GM12891 (cell line): ENCODE measurements at regions not wholly inside any gene's neighbourhood (a gene's known extent, or its start where the extent isn't known, plus 50 kb on each side); places are given as distances from the start of the nearest gene placed in this dataset.
"Not testable (repeated sequence)": the region's sequence is repeated elsewhere in the genome, so short reads cannot be mapped to it uniquely, and the experiment has no call there.

ENCODE experiments used
- DNase-seq: peaks from one replicate; pipeline ENCODE4 v3.0.0; 2011; ENCODE audit warnings: low spot score; ENCODE audit not compliant: insufficient read length
- FAIRE-seq: peaks from 2 replicates; lab custom pipeline; 2011; peaks lifted over from hg19 to GRCh38; lab: Jason Lieb, UNC
- PAX5 ChIP-seq: IDR thresholded peaks from 2 replicates; pipeline ENCODE4 v1.6.1; 2011; ENCODE audit warnings: low read length, moderate library complexity, mild to moderate bottlenecking; ENCODE audit not compliant: insufficient read depth, severe bottlenecking
- POLR2A ChIP-seq: IDR thresholded peaks from 2 replicates; pipeline ENCODE4 v1.6.1; 2011; ENCODE audit warnings: low read depth, low read length, control low read depth
- POLR2AphosphoS5 ChIP-seq: IDR thresholded peaks from 2 replicates; pipeline ENCODE4 v1.6.1; 2011; ENCODE audit warnings: low read depth, low read length, control low read depth
- POU2F2 ChIP-seq: IDR thresholded peaks from 2 replicates; pipeline ENCODE4 v1.6.1; 2011; ENCODE audit warnings: low read depth, mild to moderate bottlenecking, control low read depth, low read length, moderate library complexity
- SPI1 ChIP-seq: IDR thresholded peaks from 2 replicates; pipeline ENCODE4 v1.6.1; 2011; ENCODE audit warnings: low read depth, low read length, control low read depth
- TAF1 ChIP-seq: IDR thresholded peaks from 2 replicates; pipeline ENCODE4 v1.6.1; 2011; ENCODE audit warnings: low read depth, low read length, control low read depth

- DNase-seq: no peak
- no peak for FAIRE-seq
- TF ChIP-seq PAX5: no peak
- TF ChIP-seq POLR2AphosphoS5: no peak
- no peak for TF ChIP-seq POU2F2
- TF ChIP-seq SPI1: no peak
- TF ChIP-seq POLR2A: no peak
- TF ChIP-seq TAF1: no peak
Observed at GRCh38 chr15:81056304-81056703, 55.6 kb downstream of the TLNRD1 start.

- FAIRE-seq (no peak), DNase-seq (no peak)
- TF ChIP-seq PAX5 (no peak), SPI1 (no peak), POU2F2 (no peak), POLR2AphosphoS5 (no peak), POLR2A (no peak), TAF1 (no peak)
Observed at GRCh38 chr15:81060470-81060869, 59.7 kb downstream of the TLNRD1 start.

GRCh38 chr15:81060907-81061306 is 60.2 kb downstream of the TLNRD1 start:
- no peak for FAIRE-seq
- TF ChIP-seq POLR2AphosphoS5 (no peak), POU2F2 (no peak), PAX5 (no peak), TAF1 (no peak), POLR2A (no peak), SPI1 (no peak)
- DNase-seq: no peak

GRCh38 chr15:81061490-81062253 is 60.9 kb downstream of the TLNRD1 start:
- DNase-seq: no peak
- FAIRE-seq: no peak
- TF ChIP-seq POLR2AphosphoS5 (no peak), PAX5 (no peak), SPI1 (no peak), POLR2A (no peak), TAF1 (no peak), POU2F2 (no peak)

- no peak for TF ChIP-seq TAF1
- no peak for TF ChIP-seq POU2F2
- FAIRE-seq (no peak), DNase-seq (no peak)
Observed at GRCh38 chr15:81062937-81063336, 62.2 kb downstream of the TLNRD1 start.

- no peak for FAIRE-seq
- no peak for DNase-seq
- no peak for TF ChIP-seq POLR2AphosphoS5
- no peak for TF ChIP-seq PAX5
Observed at GRCh38 chr15:81064253-81064652, 63.5 kb downstream of the TLNRD1 start.

GRCh38 chr15:81067567-81067966 is 66.5 kb upstream of the CFAP161 start:
- not testable (repeated sequence) for FAIRE-seq, DNase-seq

GRCh38 chr15:81068516-81068915 is 65.6 kb upstream of the CFAP161 start:
- no peak for TF ChIP-seq PAX5
- TF ChIP-seq SPI1: no peak
- no peak for TF ChIP-seq TAF1
- TF ChIP-seq POLR2AphosphoS5: no peak
- no peak for TF ChIP-seq POU2F2
- TF ChIP-seq POLR2A: no peak
- FAIRE-seq (no peak), DNase-seq (no peak)

GRCh38 chr15:81069356-81069755 is 64.7 kb upstream of the CFAP161 start:
- DNase-seq (no peak), FAIRE-seq (no peak)
- TF ChIP-seq SPI1 (no peak), POLR2AphosphoS5 (no peak), POLR2A (no peak), POU2F2 (no peak), TAF1 (no peak), PAX5 (no peak)

GRCh38 chr15:81069909-81070308 is 64.2 kb upstream of the CFAP161 start:
- FAIRE-seq (no peak), DNase-seq (no peak)
- no peak for TF ChIP-seq POU2F2
- TF ChIP-seq SPI1: no peak
- no peak for TF ChIP-seq POLR2A
- TF ChIP-seq TAF1: no peak
- no peak for TF ChIP-seq PAX5
- TF ChIP-seq POLR2AphosphoS5: no peak

- FAIRE-seq (no peak), DNase-seq (no peak)
- TF ChIP-seq TAF1 (no peak), SPI1 (no peak), PAX5 (no peak), POU2F2 (no peak), POLR2A (no peak), POLR2AphosphoS5 (no peak)
Observed at GRCh38 chr15:81071120-81071519, 63.0 kb upstream of the CFAP161 start.
